ENCODE measurements at regions not wholly inside any gene's neighbourhood (a gene's known extent, or its start where the extent isn't known, plus 50 kb on each side); places are given as distances from the start of the nearest gene placed in this dataset.

DNA sequence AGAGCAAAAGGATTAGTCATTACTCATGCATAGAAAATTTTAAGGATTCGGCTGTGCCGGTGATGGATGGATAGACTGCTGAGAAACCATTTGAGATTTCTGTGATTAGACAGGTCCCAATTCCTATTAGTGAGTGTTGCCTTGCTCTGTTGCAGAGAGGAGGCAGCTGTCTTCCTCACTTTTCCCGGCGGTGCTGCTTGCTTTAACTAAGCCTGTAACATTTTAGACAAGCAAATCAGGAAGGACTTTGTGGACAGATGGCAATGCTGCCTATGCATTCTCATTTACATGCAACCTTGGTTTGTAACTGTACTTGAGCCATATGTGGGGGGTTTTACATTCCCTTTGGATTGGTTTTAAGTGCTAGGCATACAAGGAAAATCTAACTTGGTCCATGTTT is 1176.3 kb downstream of the CDH18 start:
- no peak for DNase-seq (ENCODE audit: extremely low read depth in 1 of 4, low spot score in 3 of 4)
- Histone ChIP-seq H3K36me3 (ENCODE audit: control insufficient read depth, insufficient read depth, low read length) (no peaks in the 10 kb centered on the region), H4K20me1 (replicated peaks; ENCODE audit: control insufficient read depth, insufficient read depth, low read length) (no peaks in the 10 kb centered on the region), H3K4me3 (no peak overlapping the region), H3K27me3 (ENCODE audit: control insufficient read depth in 2 of 2, insufficient read depth in 2 of 2, low read length in 2 of 2) (no peaks in the 10 kb centered on the region), H3K4me2 (ENCODE audit: insufficient read depth, low read length) (no peak overlapping the region), H3K4me1 (replicated peaks in 1 of 2; ENCODE audit: control insufficient read depth in 2 of 2, insufficient read depth in 2 of 2, low read length in 2 of 2) (no peaks in the 10 kb centered on the region), H3K9me3 (replicated peaks; ENCODE audit: control insufficient read depth, insufficient read depth, low read depth, low read length) (no peaks in the 10 kb centered on the region), H3K9me1 (ENCODE audit: control insufficient read depth, insufficient read depth, low read length) (no peaks in the 10 kb centered on the region), H3K9ac (ENCODE audit: insufficient read depth in 1 of 2, low read depth in 2 of 2, low read length in 2 of 2) (no peak overlapping the region), H3K27ac (ENCODE audit: extremely low read depth, low read depth, low read length) (no peak overlapping the region), H3K79me2 (ENCODE audit: control insufficient read depth, insufficient read depth, low read length) (no peaks in the 10 kb centered on the region), H2AFZ (ENCODE audit: low read depth, low read length) (no peak overlapping the region)
- TF ChIP-seq MAFK (IDR thresholded peaks at IDR 0.05; ENCODE audit: low read length), result no peak
- TF ChIP-seq TAF1 (IDR thresholded peaks at IDR 0.05; ENCODE audit: control insufficient read depth, extremely low read depth, insufficient read depth, low read length, severe bottlenecking), result no peak
- TF ChIP-seq, protein P1, sequence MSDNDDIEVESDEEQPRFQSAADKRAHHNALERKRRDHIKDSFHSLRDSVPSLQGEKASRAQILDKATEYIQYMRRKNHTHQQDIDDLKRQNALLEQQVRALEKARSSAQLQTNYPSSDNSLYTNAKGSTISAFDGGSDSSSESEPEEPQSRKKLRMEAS (CRISPR knock-in tag; IDR thresholded peaks at IDR 0.05), result no peak
- no peak for TF ChIP-seq TAF9B (IDR thresholded peaks at IDR 0.05; ENCODE audit: partially characterized antibody)
- TF ChIP-seq HDGF (IDR thresholded peaks at IDR 0.05), result no peak
- no TSS peak for BruUV-seq (replicated peaks)
- no peak for FAIRE-seq
- ChIA-PET POLR2A (interaction anchor here (0.7 kb wide), 1 partner anchor 421 kb away, joined by 3 read pairs; no protein-coding TSS in a partner anchor), CTCF (ENCODE audit: low intra/inter-chr PET ratio) (no interaction called here)
- in situ Hi-C loops (cut with MboI), result no loop called here
- intact Hi-C loops (cut with micrococcal nuclease), result no loop called here
- WGBS (ENCODE audit: insufficient coverage, low coverage, missing lambda C conversion rate), result 10% methylated on average over 4 of the region's 4 CpGs
- ATAC-seq, result no peak

DNA sequence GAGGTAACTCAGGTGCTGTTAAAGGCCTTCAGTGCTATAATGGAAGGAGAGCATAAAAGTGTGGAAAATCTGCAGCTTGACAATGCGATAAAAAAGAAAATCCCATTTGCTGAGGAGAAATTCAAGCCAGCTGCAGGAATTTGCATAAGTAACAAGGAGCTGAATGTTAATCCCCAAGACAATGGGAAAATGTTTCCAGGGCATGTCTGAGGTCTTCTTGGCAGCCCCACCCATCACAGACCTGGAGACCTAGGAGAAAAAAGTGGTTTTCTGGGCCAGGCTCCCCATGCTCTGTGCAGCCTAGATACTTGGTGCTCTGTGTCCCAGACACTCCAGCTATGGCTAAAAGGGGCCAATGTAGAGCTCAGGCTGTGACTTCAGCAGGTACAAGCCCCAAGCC is 1159.6 kb downstream of the CDH18 start:
- Histone ChIP-seq H2AFZ (ENCODE audit: low read depth, low read length) (no peak overlapping the region), H3K27me3 (ENCODE audit: control insufficient read depth in 2 of 2, insufficient read depth in 2 of 2, low read length in 2 of 2) (no peaks in the 10 kb centered on the region), H3K9ac (ENCODE audit: insufficient read depth in 1 of 2, low read depth in 2 of 2, low read length in 2 of 2) (no peak overlapping the region), H3K27ac (ENCODE audit: extremely low read depth, low read depth, low read length) (no peak overlapping the region), H3K9me1 (ENCODE audit: control insufficient read depth, insufficient read depth, low read length) (no peaks in the 10 kb centered on the region), H3K9me3 (replicated peaks; ENCODE audit: control insufficient read depth, insufficient read depth, low read depth, low read length) (no peaks in the 10 kb centered on the region), H3K4me1 (replicated peaks in 1 of 2; ENCODE audit: control insufficient read depth in 2 of 2, insufficient read depth in 2 of 2, low read length in 2 of 2) (no peaks in the 10 kb centered on the region), H3K36me3 (ENCODE audit: control insufficient read depth, insufficient read depth, low read length) (no peaks in the 10 kb centered on the region), H3K4me2 (ENCODE audit: insufficient read depth, low read length) (no peak overlapping the region), H3K4me3 (no peak overlapping the region), H4K20me1 (replicated peaks; ENCODE audit: control insufficient read depth, insufficient read depth, low read length) (no peaks in the 10 kb centered on the region), H3K79me2 (ENCODE audit: control insufficient read depth, insufficient read depth, low read length) (no peaks in the 10 kb centered on the region)
- 43% methylated on average over 1 of the region's 1 CpG for WGBS (ENCODE audit: insufficient coverage, low coverage, missing lambda C conversion rate)
- no TSS peak for BruUV-seq (replicated peaks)
- intact Hi-C loops (cut with micrococcal nuclease), result no loop called here
- POLR2A ChIA-PET, result no interaction called here
- in situ Hi-C loops (cut with MboI), result no loop called here
- CTCF ChIA-PET (ENCODE audit: low intra/inter-chr PET ratio), result no interaction called here
- DNase-seq (ENCODE audit: extremely low read depth in 1 of 4, low spot score in 3 of 4) (no peak), FAIRE-seq (no peak), ATAC-seq (no peak)
- no peak for TF ChIP-seq RBBP5 (IDR thresholded peaks at IDR 0.05; ENCODE audit: borderline replicate concordance, insufficient read depth, low read length, poor library complexity, severe bottlenecking)
- no peak for TF ChIP-seq CHCHD3 (CRISPR knock-in tag; IDR thresholded peaks at IDR 0.05)
- TF ChIP-seq, protein P2, sequence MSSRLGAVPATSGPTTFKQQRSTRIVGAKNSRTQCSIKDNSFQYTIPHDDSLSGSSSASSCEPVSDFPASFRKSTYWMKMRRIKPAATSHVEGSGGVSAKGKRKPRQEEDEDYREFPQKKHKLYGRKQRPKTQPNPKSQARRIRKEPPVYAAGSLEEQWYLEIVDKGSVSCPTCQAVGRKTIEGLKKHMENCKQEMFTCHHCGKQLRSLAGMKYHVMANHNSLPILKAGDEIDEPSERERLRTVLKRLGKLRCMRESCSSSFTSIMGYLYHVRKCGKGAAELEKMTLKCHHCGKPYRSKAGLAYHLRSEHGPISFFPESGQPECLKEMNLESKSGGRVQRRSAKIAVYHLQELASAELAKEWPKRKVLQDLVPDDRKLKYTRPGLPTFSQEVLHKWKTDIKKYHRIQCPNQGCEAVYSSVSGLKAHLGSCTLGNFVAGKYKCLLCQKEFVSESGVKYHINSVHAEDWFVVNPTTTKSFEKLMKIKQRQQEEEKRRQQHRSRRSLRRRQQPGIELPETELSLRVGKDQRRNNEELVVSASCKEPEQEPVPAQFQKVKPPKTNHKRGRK (tag; IDR thresholded peaks at IDR 0.05), result no peak
- TF ChIP-seq RCOR1 (IDR thresholded peaks at IDR 0.05; ENCODE audit: borderline replicate concordance in 1 of 2, low read depth in 2 of 2, low read length in 2 of 2), result no peak
- no peak for TF ChIP-seq GABPA (tag; conservative IDR thresholded peaks at IDR 0.05; ENCODE audit: low read depth)
- TF ChIP-seq LARP7 (IDR thresholded peaks at IDR 0.05), result no peak
- TF ChIP-seq TAF9B (IDR thresholded peaks at IDR 0.05; ENCODE audit: partially characterized antibody), result no peak
